ENCODE measurements at regions not wholly inside any gene's neighbourhood (a gene's known extent, or its start where the extent isn't known, plus 50 kb on each side); places are given as distances from the start of the nearest gene placed in this dataset.

- TF ChIP-seq CTCF (IDR thresholded peaks at IDR 0.05; ENCODE audit: insufficient read depth, low read length): no peak
- TF ChIP-seq POLR2AphosphoS5 (IDR thresholded peaks at IDR 0.05; ENCODE audit: low read depth): no peak
- no peak for TF ChIP-seq SPI1 (IDR thresholded peaks at IDR 0.05; ENCODE audit: borderline replicate concordance, low read depth)
- TF ChIP-seq REST (IDR thresholded peaks at IDR 0.05; ENCODE audit: insufficient replicate concordance, low read depth): no peak
These were observed 1126.7 kb upstream of the CDH9 start for GRCh38 chr5:28165096-28165495.

Measured in HL-60 (cell line).